ENCODE measurements at regions not wholly inside any gene's neighbourhood (a gene's known extent, or its start where the extent isn't known, plus 50 kb on each side); places are given as distances from the start of the nearest gene placed in this dataset.

DNA sequence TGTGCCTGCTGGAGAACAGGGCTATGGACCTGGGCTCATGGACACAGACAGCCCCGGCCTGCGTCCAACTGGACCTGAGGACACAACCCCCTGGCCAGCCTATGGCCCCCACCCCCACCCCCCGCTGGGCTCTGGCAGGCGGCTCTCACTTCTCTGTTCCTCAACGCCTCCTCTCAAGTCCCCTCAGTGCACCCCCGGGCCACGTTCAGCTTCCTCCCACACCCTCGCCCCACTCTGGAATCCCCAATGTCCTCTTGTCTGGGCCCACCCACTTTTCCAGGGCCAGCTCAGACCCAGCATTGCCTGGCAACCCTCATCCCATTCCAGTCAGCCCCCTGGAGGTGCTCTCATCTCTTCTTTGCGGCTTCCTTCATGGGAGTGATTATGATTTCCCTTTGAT lies 130.2 kb upstream of the SPACA7 start:
- DNase-seq (ENCODE audit: low spot score) = no peak

DNA sequence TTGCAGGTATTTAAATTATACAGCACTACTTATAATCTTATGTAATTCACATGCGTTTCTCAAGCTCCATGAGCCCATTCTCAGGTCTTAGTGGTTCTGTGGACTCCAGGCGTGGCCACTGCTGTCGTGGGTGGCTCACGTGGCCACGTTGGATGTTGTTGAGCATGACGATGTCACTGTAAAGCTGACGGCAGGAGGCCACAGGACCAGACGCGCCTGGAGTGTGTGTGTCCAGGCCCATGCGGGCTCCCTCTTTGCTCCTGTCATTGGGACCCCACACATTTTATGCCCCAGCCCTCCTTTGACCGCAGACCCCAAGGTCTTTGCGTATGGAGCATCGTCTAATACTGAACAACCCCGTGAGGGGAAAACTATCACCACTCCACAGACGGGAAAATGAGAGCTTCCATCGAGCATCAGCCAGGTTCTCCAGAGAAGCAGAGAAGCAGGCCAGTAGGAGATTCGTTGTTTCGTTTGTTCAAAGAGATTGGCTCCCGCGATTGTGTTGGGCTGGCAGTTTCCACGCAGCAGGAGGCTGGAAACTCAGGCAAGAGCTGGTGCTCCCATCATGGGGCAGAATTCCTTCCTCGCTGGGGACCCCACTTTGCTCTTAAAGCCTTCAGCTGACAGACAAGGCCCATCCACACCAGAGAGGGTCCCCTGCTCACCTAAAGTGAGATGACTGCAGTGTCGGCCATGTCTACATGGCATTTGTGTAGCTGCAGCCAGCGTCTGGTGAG lies 129.3 kb upstream of the SPACA7 start:
- no peak for DNase-seq (ENCODE audit: low spot score)

DNA sequence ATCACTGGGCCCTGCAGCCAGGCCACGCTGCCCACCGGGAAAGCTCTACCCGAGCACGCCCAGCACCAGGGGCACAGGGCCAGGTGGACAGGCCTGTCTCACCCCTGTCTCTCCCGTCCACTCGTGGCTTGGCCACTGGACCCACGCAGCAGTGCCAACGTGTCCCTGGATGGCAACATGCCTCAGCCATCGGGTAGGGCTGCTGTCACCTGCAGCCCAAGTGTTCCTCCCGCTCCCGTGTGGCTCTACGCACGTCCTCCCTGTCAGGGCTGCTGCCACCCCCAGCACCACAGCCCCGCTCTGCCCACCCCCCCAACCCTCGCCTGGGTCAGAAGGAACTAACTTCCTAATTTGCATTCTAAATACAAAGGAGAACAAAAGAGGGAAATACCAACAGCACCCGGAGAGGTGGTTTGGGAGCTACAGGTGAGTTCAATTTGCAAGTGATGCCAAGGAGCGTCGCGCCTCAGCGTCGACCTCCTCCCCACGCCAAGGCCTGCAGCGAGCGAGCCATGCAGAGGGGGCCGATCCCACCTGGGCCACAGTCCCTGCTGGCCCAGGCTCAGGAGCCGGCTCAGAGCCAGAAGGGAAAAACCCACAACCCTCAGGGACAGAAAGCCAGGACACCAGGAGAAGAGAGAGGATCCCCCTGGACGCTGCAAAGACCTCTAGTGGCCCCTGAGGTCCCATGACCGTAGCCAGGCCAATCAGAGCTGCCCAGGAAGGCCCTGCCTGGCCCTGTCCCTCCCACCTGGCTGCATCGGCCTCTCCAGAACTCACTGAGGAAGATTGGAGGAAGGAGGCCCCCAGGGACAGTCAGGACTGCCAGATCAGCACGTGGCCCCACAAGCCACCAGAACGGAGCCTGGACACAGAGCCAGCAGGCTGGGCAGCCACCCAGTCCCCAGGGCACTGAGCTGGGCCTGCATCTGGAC lies 128.4 kb upstream of the SPACA7 start:
- no peak for DNase-seq (ENCODE audit: low spot score)

DNA sequence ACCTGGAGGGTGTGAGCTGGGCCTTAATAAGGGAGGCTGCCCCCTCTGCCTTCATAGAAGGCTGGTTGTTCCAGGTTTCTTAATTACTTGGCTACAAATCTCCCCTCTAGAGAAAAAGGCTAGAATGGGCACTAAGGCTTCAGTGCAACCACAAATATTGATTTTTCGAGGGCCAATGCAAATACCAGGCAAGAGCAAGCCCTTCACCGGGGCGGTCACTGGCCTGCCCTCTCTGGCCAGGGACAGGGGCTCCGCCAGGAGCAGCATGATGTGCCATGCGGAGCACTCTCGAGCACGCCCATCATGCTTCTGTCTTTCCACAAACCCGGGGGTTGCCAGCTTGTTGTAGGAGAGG lies 127.8 kb upstream of the SPACA7 start:
- DNase-seq (ENCODE audit: low spot score) = no peak

DNA sequence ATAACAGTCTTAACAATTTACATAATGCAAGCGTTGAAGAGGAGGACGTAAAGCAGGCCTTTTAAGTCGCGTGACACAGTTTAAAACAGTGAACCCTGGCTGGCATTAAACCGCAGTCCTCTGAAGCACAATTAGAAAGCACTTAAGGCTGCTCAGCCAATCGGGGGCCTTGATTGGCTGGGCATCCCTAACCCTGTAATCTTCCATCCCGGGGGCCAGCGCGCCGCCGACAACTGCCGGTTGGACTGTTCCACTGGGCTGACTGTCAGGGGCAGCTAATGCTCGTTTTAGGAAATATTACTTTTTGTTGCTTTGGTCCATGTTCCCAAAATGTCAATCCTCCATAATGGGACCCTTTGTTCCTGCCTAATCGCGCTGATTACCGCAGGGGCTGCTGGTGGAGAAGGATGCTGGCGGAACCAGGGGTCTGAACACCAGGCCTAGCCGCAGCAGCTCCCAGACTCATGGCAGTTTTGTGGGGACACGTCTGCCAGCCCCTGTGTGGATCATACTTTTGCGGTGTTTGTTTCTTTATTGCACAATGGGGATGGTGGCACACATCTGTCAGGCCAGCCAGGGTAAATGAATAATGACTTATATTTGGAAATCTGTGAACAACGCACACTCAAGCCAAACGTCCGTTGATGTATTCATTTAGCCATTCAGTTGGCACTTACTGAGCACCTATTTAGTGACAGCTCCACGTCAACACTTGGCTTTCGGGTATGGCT lies 127.1 kb upstream of the SPACA7 start:
- DNase-seq (ENCODE audit: low spot score) = no peak

DNA sequence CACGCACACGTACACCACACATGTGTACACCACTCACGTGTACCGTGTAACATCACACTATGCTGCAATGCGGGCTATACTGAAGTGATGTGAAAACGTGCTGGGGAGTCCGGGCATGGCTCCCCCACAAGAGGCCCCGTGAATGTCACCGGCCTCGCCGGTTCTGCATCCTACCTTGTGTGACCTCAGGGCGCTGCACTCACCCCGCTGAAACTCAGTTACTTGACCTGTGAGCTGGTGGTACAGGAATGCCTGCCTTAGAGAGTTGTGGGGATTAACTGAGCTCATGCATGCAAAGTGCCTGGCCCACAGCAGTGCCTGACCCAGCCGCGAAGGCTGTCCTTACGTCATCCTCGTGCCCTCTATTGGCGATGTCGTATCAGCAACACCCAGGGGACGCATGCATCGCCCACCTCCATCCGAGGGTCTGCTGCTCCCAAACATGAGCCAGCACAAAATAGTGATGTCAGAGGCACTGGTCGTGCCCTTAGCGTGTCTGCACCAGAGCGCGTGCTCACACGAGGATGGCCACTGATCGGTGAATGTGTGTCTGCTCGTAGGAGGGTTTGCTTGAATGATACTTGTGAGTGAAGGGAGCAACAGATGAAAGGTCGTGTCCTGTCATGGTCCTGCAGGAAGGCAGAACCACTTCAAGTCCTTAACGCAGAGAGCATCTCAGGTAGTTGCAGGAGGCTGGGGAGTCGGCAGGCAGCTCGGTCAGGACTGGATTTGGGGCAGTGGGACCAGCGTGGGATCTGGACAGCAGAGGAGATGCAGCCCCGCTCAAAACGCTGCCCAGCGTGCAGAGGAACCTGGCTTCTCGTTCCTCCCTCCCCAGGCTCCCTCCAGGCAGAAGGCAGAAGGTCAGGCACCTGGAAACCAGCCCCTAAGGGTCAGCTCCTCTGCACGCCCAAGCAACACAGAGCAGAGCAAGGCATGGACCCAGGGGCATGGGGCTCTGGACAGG lies 126.2 kb upstream of the SPACA7 start:
- no peak for DNase-seq (ENCODE audit: low spot score)

- no peak for DNase-seq (ENCODE audit: low spot score)
Observed at GRCh38 chr13:112250788-112251445, 125.2 kb upstream of the SPACA7 start.

- no peak for DNase-seq (ENCODE audit: low spot score)
Observed at GRCh38 chr13:112251930-112252585, 124.1 kb upstream of the SPACA7 start.

GRCh38 chr13:112252804-112253590 lies 123.2 kb upstream of the SPACA7 start:
- DNase-seq (ENCODE audit: low spot score) = no peak

DNA sequence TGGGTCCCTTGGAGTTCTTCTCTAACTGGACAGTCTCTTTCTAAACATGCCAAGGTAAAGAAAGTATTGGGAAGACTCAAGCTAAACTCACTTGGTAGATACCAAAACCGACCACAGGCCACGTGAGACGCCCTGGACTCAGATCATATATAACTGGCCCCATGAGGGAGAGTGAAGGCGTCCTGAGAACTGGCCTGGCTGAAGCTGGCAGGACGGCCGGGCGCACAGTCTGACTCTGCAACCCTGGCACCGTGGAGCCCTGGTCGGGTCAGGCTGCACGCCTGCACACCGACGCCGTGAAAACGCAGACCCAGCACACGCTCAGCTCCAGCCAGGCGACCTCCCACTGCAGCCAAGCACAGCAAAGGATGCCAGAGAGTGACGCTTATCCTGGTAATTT lies 122.5 kb upstream of the SPACA7 start:
- DNase-seq (ENCODE audit: low spot score) = no peak

DNA sequence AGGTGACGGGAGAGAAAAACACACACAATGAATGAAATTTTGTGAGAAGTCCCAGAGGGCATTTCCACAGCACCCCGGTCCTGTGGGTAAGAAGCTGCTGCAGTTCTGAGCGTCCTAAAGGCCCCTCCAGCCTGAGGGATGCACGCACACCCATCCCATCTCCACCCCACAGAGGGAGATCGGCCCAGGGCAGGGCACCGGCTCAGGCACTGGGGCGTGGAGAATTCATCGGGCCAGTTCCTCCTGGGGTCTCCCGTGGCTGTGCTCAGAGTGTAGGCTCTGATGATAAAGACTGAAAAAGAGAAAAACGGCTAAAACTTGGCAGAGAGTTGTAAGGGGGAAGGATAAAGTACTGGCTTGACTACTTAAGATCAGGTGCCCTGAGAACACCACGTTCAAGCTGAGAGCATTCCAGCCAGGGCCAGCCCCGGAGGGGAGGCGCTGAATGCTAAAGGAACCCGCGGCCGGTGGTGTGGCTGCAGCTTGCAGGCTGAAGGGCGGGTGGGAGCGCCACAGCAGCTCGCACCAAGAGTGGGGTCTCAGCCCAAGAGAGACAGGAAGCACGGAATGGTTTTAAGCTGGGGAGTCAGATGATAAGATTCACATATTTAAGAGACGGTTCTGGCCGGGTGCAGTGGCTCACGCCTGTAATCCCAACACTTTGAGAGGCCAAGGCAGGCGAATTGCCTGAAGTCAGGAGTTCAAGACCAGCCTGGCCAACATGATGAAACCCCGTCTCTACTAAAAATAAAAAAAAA lies 121.9 kb upstream of the SPACA7 start:
- DNase-seq (ENCODE audit: low spot score) = no peak

DNA sequence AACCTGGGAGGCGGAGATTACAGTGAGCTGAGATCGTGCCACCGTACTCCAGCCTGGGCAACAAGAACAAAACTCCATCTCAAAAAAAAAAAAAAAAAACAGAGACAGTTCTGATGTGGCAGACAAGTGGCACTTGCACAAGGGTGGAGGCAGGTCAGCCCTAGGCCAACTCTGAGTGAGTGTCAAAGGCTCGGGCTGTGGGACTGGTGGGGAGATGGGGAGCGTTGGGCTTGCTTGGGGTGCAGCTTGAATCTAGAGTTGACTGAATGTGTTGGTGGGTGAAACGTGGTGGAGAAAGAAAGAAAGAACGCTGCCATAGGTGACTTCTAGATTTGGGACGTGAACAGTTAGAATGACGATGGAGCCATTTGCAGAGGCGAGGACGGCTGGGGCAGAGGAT lies 121.3 kb upstream of the SPACA7 start:
- no peak for DNase-seq (ENCODE audit: low spot score)

DNA sequence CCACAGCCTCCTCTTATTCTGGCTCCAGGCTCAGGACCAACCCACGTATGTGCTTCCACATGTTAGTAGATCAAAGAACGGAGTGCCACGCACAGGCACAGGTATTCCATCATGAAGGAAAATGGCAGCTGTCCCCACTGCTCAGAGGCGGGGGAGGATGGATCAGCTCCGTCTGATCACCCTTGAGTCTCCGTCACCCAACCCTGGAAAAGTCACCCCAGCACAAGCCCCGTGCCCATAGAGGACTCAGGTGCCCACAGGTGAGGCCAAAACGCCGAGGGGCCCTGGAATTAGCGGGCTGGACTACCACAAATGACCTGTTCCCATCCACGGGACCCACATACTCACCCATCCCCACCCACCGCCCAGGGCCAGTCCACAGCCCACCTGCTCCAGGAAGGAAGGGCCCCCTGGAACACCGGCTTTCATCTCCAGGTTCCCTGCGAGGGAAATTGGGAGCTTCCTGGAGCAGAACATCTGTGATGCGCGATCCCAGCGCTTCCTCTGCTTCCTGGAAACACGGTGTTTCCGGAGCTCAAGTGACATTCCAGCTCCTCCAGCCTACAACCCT lies 120.5 kb upstream of the SPACA7 start:
- no peak for DNase-seq (ENCODE audit: low spot score)

- no peak for DNase-seq (ENCODE audit: low spot score)
Observed at GRCh38 chr13:112256716-112257494, 119.2 kb upstream of the SPACA7 start.

- no peak for DNase-seq (ENCODE audit: low spot score)
Observed at GRCh38 chr13:112259511-112259910, 116.6 kb upstream of the SPACA7 start.

GRCh38 chr13:112260108-112261055 lies 115.8 kb upstream of the SPACA7 start:
- no peak for DNase-seq (ENCODE audit: low spot score)

DNA sequence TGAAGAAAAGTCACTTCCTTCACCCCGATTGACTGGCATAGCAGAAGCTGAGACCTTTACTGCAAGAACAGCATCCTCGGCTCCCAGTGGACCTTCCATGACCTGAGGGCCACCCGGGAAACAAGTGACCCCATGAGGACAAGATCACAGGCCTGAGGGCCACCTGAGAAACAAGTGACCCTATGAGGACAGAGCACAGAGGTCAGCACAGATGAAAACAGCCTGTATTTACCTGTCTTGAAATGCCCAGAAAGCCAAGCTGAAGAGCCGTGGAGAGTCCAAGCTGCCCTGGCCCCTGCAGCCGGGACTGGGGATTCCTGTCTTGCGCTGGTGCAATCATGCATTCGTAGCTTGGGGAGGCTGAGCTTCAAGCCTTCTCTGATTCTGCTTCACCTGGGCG lies 114.2 kb upstream of the SPACA7 start:
- DNase-seq (ENCODE audit: low spot score) = no peak

Data from cerebellar cortex (tissue), 1 donor.